ENCODE measurements at regions not wholly inside any gene's neighbourhood (a gene's known extent, or its start where the extent isn't known, plus 50 kb on each side); places are given as distances from the start of the nearest gene placed in this dataset.

- Histone ChIP-seq H3K9me3 (ENCODE audit: low read depth, low read length, poor library complexity, severe bottlenecking) (no peaks in the 10 kb centered on the region), H3K27me3 (replicated peaks; ENCODE audit: insufficient read depth, low read depth, low read length, poor library complexity) (no peaks in the 10 kb centered on the region), H3K4me1 (ENCODE audit: insufficient read depth, low read length, poor library complexity, severe bottlenecking) (no peaks in the 10 kb centered on the region), H3K4me3 (ENCODE audit: low read depth, low read length, poor library complexity, severe bottlenecking) (no peak overlapping the region), H3K27ac (ENCODE audit: low read depth, low read length, poor library complexity, severe bottlenecking) (no peak overlapping the region), H3K36me3 (ENCODE audit: insufficient read depth, low read length, poor library complexity, severe bottlenecking) (no peaks in the 10 kb centered on the region)
- intact Hi-C loops (cut with micrococcal nuclease; ENCODE audit: unreplicated experiment): no loop called here
- ChIA-PET POLR2A (ENCODE audit: low non-redundant PET) (no interaction called here), CTCF (no interaction called here)
- no TSS peak for BruUV-seq (replicated peaks)
- TF ChIP-seq EZH2 (IDR thresholded peaks at IDR 0.05; ENCODE audit: borderline replicate concordance, low read depth, low read length, poor library complexity, severe bottlenecking): no peak
- no peak for TF ChIP-seq CTCF (conservative IDR thresholded peaks at IDR 0.05; ENCODE audit: low read depth, low read length)
- DNase-seq (ENCODE audit: low spot score): no peak
Observed at GRCh38 chr16:25403852-25404251, 146.2 kb upstream of the ZKSCAN2 start.

GRCh38 chr16:25395528-25395927, 137.9 kb upstream of the ZKSCAN2 start:
- peak; percentile 31 for TF ChIP-seq CTCF (conservative IDR thresholded peaks at IDR 0.05; ENCODE audit: low read depth, low read length)
- TF ChIP-seq EZH2 (IDR thresholded peaks at IDR 0.05; ENCODE audit: borderline replicate concordance, low read depth, low read length, poor library complexity, severe bottlenecking): no peak
- CTCF ChIA-PET: interaction anchor here (0.6 kb wide), 1 partner anchor 1058 kb away, joined by 3 read pairs; no protein-coding TSS in a partner anchor
- BruUV-seq (replicated peaks): no TSS peak

GRCh38 chr16:25390761-25391160, 133.1 kb upstream of the ZKSCAN2 start:
- CTCF ChIA-PET: interaction anchor here (0.6 kb wide), 1 partner anchor 1719 kb away, joined by 8 read pairs; no protein-coding TSS in a partner anchor

More at GRCh38 chr16:25395528-25395927, 137.9 kb upstream of the ZKSCAN2 start:
- H3K36me3 ChIP-seq (ENCODE audit: insufficient read depth, low read length, poor library complexity, severe bottlenecking): no peaks in the 10 kb centered on the region
- peak; percentile 7 for DNase-seq (ENCODE audit: low spot score)
- POLR2A ChIA-PET (ENCODE audit: low non-redundant PET): no interaction called here
- intact Hi-C loops (cut with micrococcal nuclease; ENCODE audit: unreplicated experiment): no loop called here
- no peak overlapping the region for H3K27ac ChIP-seq (ENCODE audit: low read depth, low read length, poor library complexity, severe bottlenecking)
- H3K4me1 ChIP-seq (ENCODE audit: insufficient read depth, low read length, poor library complexity, severe bottlenecking): no peaks in the 10 kb centered on the region
- H3K9me3 ChIP-seq (ENCODE audit: low read depth, low read length, poor library complexity, severe bottlenecking): no peaks in the 10 kb centered on the region
- H3K27me3 ChIP-seq (replicated peaks; ENCODE audit: insufficient read depth, low read depth, low read length, poor library complexity): no peaks in the 10 kb centered on the region
- no peak overlapping the region for H3K4me3 ChIP-seq (ENCODE audit: low read depth, low read length, poor library complexity, severe bottlenecking)

More at GRCh38 chr16:25390761-25391160, 133.1 kb upstream of the ZKSCAN2 start:
- POLR2A ChIA-PET (ENCODE audit: low non-redundant PET): interaction anchor here (0.7 kb wide), 1 partner anchor 8 kb away, joined by 3 read pairs; no protein-coding TSS in a partner anchor
- Histone ChIP-seq H3K27ac (ENCODE audit: low read depth, low read length, poor library complexity, severe bottlenecking) (no peak overlapping the region), H3K9me3 (ENCODE audit: low read depth, low read length, poor library complexity, severe bottlenecking) (no peaks in the 10 kb centered on the region), H3K4me3 (ENCODE audit: low read depth, low read length, poor library complexity, severe bottlenecking) (no peak overlapping the region), H3K4me1 (ENCODE audit: insufficient read depth, low read length, poor library complexity, severe bottlenecking) (no peaks in the 10 kb centered on the region), H3K36me3 (ENCODE audit: insufficient read depth, low read length, poor library complexity, severe bottlenecking) (no peaks in the 10 kb centered on the region), H3K27me3 (replicated peaks; ENCODE audit: insufficient read depth, low read depth, low read length, poor library complexity) (no peaks in the 10 kb centered on the region)
- TF ChIP-seq EZH2 (IDR thresholded peaks at IDR 0.05; ENCODE audit: borderline replicate concordance, low read depth, low read length, poor library complexity, severe bottlenecking) (no peak), CTCF (conservative IDR thresholded peaks at IDR 0.05; ENCODE audit: low read depth, low read length) (no peak)
- intact Hi-C loops (cut with micrococcal nuclease; ENCODE audit: unreplicated experiment): no loop called here
- BruUV-seq (replicated peaks): no TSS peak
- DNase-seq (ENCODE audit: low spot score): no peak
